ENCODE measurements at regions not wholly inside any gene's neighbourhood (a gene's known extent, or its start where the extent isn't known, plus 50 kb on each side); places are given as distances from the start of the nearest gene placed in this dataset.

- no peak for DNase-seq (ENCODE audit: low spot score)
- in situ Hi-C loops (cut with MboI; ENCODE audit: low pct_unique_long_range_greater_than_20kb, low sequenced_read_pairs, unreplicated experiment), result no loop called here
- no peak for TF ChIP-seq CTCF (IDR thresholded peaks at IDR 0.05; ENCODE audit: extremely low read depth, insufficient read depth, missing control alignments)
Observed at GRCh38 chr1:81548918-81549587, 251.7 kb upstream of the ADGRL2 start.

GRCh38 chr1:81547912-81548303 lies 252.8 kb upstream of the ADGRL2 start:
- TF ChIP-seq CTCF (IDR thresholded peaks at IDR 0.05; ENCODE audit: extremely low read depth, insufficient read depth, missing control alignments), result no peak
- DNase-seq (ENCODE audit: low spot score), result peak; percentile 17
- in situ Hi-C loops (cut with MboI; ENCODE audit: low pct_unique_long_range_greater_than_20kb, low sequenced_read_pairs, unreplicated experiment), result no loop called here

- in situ Hi-C loops (cut with MboI; ENCODE audit: low pct_unique_long_range_greater_than_20kb, low sequenced_read_pairs, unreplicated experiment), result no loop called here
- TF ChIP-seq CTCF (IDR thresholded peaks at IDR 0.05; ENCODE audit: extremely low read depth, insufficient read depth, missing control alignments), result no peak
- no peak for DNase-seq (ENCODE audit: low spot score)
Observed at GRCh38 chr1:81547261-81547911, 253.3 kb upstream of the ADGRL2 start.

GRCh38 chr1:81545734-81546133 lies 255.0 kb upstream of the ADGRL2 start:
- in situ Hi-C loops (cut with MboI; ENCODE audit: low pct_unique_long_range_greater_than_20kb, low sequenced_read_pairs, unreplicated experiment), result no loop called here
- DNase-seq (ENCODE audit: low spot score), result no peak
- no peak for TF ChIP-seq CTCF (IDR thresholded peaks at IDR 0.05; ENCODE audit: extremely low read depth, insufficient read depth, missing control alignments)

- in situ Hi-C loops (cut with MboI; ENCODE audit: low pct_unique_long_range_greater_than_20kb, low sequenced_read_pairs, unreplicated experiment), result no loop called here
- no peak for TF ChIP-seq CTCF (IDR thresholded peaks at IDR 0.05; ENCODE audit: extremely low read depth, insufficient read depth, missing control alignments)
- no peak for DNase-seq (ENCODE audit: low spot score)
Observed at GRCh38 chr1:81543764-81544163, 257.0 kb upstream of the ADGRL2 start.

GRCh38 chr1:81542196-81542595 lies 258.5 kb upstream of the ADGRL2 start:
- no peak for DNase-seq (ENCODE audit: low spot score)
- in situ Hi-C loops (cut with MboI; ENCODE audit: low pct_unique_long_range_greater_than_20kb, low sequenced_read_pairs, unreplicated experiment), result no loop called here
- TF ChIP-seq CTCF (IDR thresholded peaks at IDR 0.05; ENCODE audit: extremely low read depth, insufficient read depth, missing control alignments), result no peak

All from GM13977 (cell line).